HCT116 (cell line): ENCODE measurements at regions not wholly inside any gene's neighbourhood (a gene's known extent, or its start where the extent isn't known, plus 50 kb on each side); places are given as distances from the start of the nearest gene placed in this dataset.

ENCODE experiments used
- ATAC-seq: fragments of 200-7000 bp; cut with Tn5 transposase; 2 replicates; pipeline ENCODE4 v1.9.1; 2020; ENCODE audit warnings: mild to moderate bottlenecking, moderate library complexity
- BruUV-seq: library from RNA; stranded (reverse); fragments of 400-500 nt; replicated peaks from 2 replicates; lab custom pipeline; 2021; lab: Mats Ljungman, UMichigan
- CTCF ChIA-PET: fragments of 300-600 bp; sonication (Branson Sonifier 250); formaldehyde crosslinking; loops from one replicate; lab custom pipeline; 2021; ENCODE audit warnings: antibody characterized with exemption; lab: Charles Lee
- POLR2A ChIA-PET: fragments of 300-600, 350-600 bp; sonication (Branson Sonifier 250); formaldehyde crosslinking; loops from one replicate; lab custom pipeline; 2021; ENCODE audit warnings: antibody characterized with exemption; lab: Charles Lee
- RAD21 ChIA-PET, 2 experiments: fragments of 300-600 bp; sonication (Branson Sonifier 250); formaldehyde crosslinking; loops; one replicate each; lab custom pipeline; 2023; ENCODE audit warnings: low total read pairs in 2 of 2; ENCODE audit not compliant: uncharacterized antibody in 2 of 2, unreplicated experiment in 2 of 2, low non-redundant PET in 1 of 2; lab: Charles Lee
- DNase-seq: peaks from one replicate; pipeline ENCODE4 v3.0.0-alpha.2; 2010; ENCODE audit warnings: low read depth, low spot score
- H2AFZ ChIP-seq: fragments of 200-600 bp; shearing (Covaris generic), sonication (generic); 2 replicates; pipeline ENCODE4 v1.6.1; 2017; ENCODE audit warnings: low read depth, mixed run types, mixed read lengths, antibody characterized with exemption, low read length; ENCODE audit not compliant: poor library complexity, severe bottlenecking
- H3K27ac ChIP-seq: 2 replicates; pipeline ENCODE4 v1.5.1; 2012; ENCODE audit warnings: low read depth, low read length
- H3K27me3 ChIP-seq: fragments of 200-600 bp; sonication (generic); 2 replicates; pipeline ENCODE4 v1.6.1; 2016; ENCODE audit warnings: mixed run types, low read length, mixed read lengths; ENCODE audit not compliant: insufficient read depth
- H3K36me3 ChIP-seq, 2 experiments: fragments of 200-500 bp in 1 of 2; fragments of 200-600 bp in 1 of 2; sonication (Bioruptor generic) in 1 of 2; sonication (generic) in 1 of 2; 2 replicates each; pipeline versions ENCODE4 v1.5.1 to v1.6.1; 2014 to 2016; ENCODE audit warnings: low read length in 2 of 2, inconsistent platforms in 1 of 2, mixed read lengths in 1 of 2, mixed run types in 1 of 2; ENCODE audit not compliant: insufficient read depth in 2 of 2, control insufficient read depth in 1 of 2
- H3K4me1 ChIP-seq, 2 experiments: fragments of 200-600 bp in 1 of 2; sonication (generic) in 1 of 2; 2 replicates each; pipeline versions ENCODE4 v1.5.1 to v1.6.1; 2012 to 2017; ENCODE audit warnings: low read length in 2 of 2, inconsistent platforms in 1 of 2, mild to moderate bottlenecking in 1 of 2, mixed read lengths in 1 of 2, mixed run types in 1 of 2, moderate library complexity in 1 of 2; ENCODE audit not compliant: insufficient read depth in 2 of 2, control insufficient read depth in 1 of 2
- H3K4me2 ChIP-seq: fragments of 200-600 bp; sonication (generic); 2 replicates; pipeline ENCODE4 v1.6.1; 2017; ENCODE audit warnings: mixed run types, low read length, mixed read lengths
- H3K4me3 ChIP-seq, 2 experiments: fragments of 200-600 bp in 1 of 2; sonication (generic) in 1 of 2; replicated peaks in 1 of 2; 2 replicates each; pipeline ENCODE4 v1.5.1; 2011 to 2016; ENCODE audit warnings: low read length in 2 of 2, control low read depth in 1 of 2, low read depth in 1 of 2, mild to moderate bottlenecking in 1 of 2, mixed read lengths in 1 of 2, mixed run types in 1 of 2
- H3K79me2 ChIP-seq: fragments of 200-600 bp; sonication (generic); 2 replicates; pipeline ENCODE4 v1.6.1; 2017; ENCODE audit warnings: mild to moderate bottlenecking, mixed run types, low read length, moderate library complexity, mixed read lengths; ENCODE audit not compliant: insufficient read depth
- H3K9ac ChIP-seq: fragments of 200-600 bp; sonication (generic); 2 replicates; pipeline ENCODE4 v1.6.1; 2016; ENCODE audit warnings: low read length, mixed read lengths
- H3K9me2 ChIP-seq: fragments of 200-600 bp; sonication (generic), shearing (Covaris generic); 2 replicates; pipeline ENCODE4 v1.6.1; 2017; ENCODE audit warnings: mixed run types, mild to moderate bottlenecking, moderate library complexity; ENCODE audit not compliant: insufficient read depth
- H3K9me3 ChIP-seq, 2 experiments: fragments of 200-500 bp in 1 of 2; fragments of 200-600 bp in 1 of 2; sonication (Bioruptor generic) in 1 of 2; sonication (generic) in 1 of 2; 2 replicates each; pipeline ENCODE4 v1.6.1; 2014 to 2017; ENCODE audit warnings: low read length in 2 of 2, mixed read lengths in 2 of 2, inconsistent platforms in 1 of 2, low read depth in 1 of 2, mild to moderate bottlenecking in 1 of 2, mixed run types in 1 of 2, moderate library complexity in 1 of 2; ENCODE audit not compliant: control insufficient read depth in 1 of 2, insufficient read depth in 1 of 2
- H4K20me1 ChIP-seq: fragments of 200-600 bp; sonication (generic), shearing (Covaris generic); 2 replicates; pipeline ENCODE4 v1.6.1; 2017; ENCODE audit warnings: mixed run types, mild to moderate bottlenecking, moderate library complexity; ENCODE audit not compliant: insufficient read depth
- CBX3 ChIP-seq: IDR thresholded peaks from 2 replicates; pipeline ENCODE4 v1.6.1; 2012; ENCODE audit warnings: low read depth
- EZH2 ChIP-seq: fragments of 200-600 bp; sonication (generic); IDR thresholded peaks from 2 replicates; pipeline ENCODE4 v1.6.1; 2017; ENCODE audit warnings: antibody characterized with exemption, mixed run types
- EZH2phosphoT487 ChIP-seq: fragments of 200-600 bp; IDR thresholded peaks from 2 replicates; pipeline ENCODE4 v1.6.1; 2018; ENCODE audit warnings: antibody characterized with exemption, borderline replicate concordance
- POLR2A ChIP-seq: IDR thresholded peaks from 2 replicates; pipeline ENCODE4 v1.7.0; 2011; ENCODE audit warnings: borderline replicate concordance; ENCODE audit not compliant: insufficient read depth, insufficient read length; ENCODE audit errors: extremely low read depth
- POLR2AphosphoS5 ChIP-seq: IDR thresholded peaks from 2 replicates; pipeline ENCODE4 v1.6.1; 2011; ENCODE audit warnings: mild to moderate bottlenecking, low read depth, low read length, moderate library complexity
- RAD21 ChIP-seq: IDR thresholded peaks from 2 replicates; pipeline ENCODE4 v1.6.1; 2012; ENCODE audit warnings: low read depth, mild to moderate bottlenecking
- SRF ChIP-seq: IDR thresholded peaks from 2 replicates; pipeline ENCODE4 v1.6.1; 2012; ENCODE audit warnings: low read depth
- TCF7L2 ChIP-seq: IDR thresholded peaks from 2 replicates; pipeline ENCODE4 v1.7.0; 2011; ENCODE audit warnings: borderline replicate concordance, inconsistent platforms; ENCODE audit not compliant: insufficient read depth, insufficient read length; ENCODE audit errors: extremely low read depth
- YY1 ChIP-seq: IDR thresholded peaks from 2 replicates; pipeline ENCODE4 v1.6.1; 2011; ENCODE audit warnings: low read length, low read depth, moderate library complexity, mild to moderate bottlenecking; ENCODE audit not compliant: insufficient replicate concordance; ENCODE audit errors: extremely low read depth
- ZFX ChIP-seq: fragments of 450-650 bp; IDR thresholded peaks from 2 replicates; pipeline ENCODE4 v1.6.1; 2017
- ZNF274 ChIP-seq: fragments of 200-500 bp; sonication (Bioruptor generic); IDR thresholded peaks from 2 replicates; pipeline ENCODE4 v1.6.1; 2014; ENCODE audit warnings: mild to moderate bottlenecking, low read depth, low read length, inconsistent platforms
- intact Hi-C: fragments of 100-400 bp; cut with micrococcal nuclease; formaldehyde crosslinking; loops from 2 replicates; pipeline ENCODE4 v1.10.0; 2022
- TF ChIP-seq, protein P1 (sequence below): IDR thresholded peaks from 2 replicates; pipeline ENCODE4 v1.6.1; 2012; ENCODE audit warnings: low read depth
- TF ChIP-seq, protein P2 (sequence below), 3 experiments: fragments of 200-600 bp in 1 of 3; sonication (generic) in 1 of 3; IDR thresholded peaks in 2 of 3; conservative IDR thresholded peaks in 1 of 3; 2 replicates each; pipeline ENCODE4 v1.5.1; 2012 to 2017; ENCODE audit warnings: low read depth in 2 of 3, low read length in 2 of 3, antibody characterized with exemption in 1 of 3, borderline replicate concordance in 1 of 3, control low read depth in 1 of 3, mild to moderate bottlenecking in 1 of 3, mixed read lengths in 1 of 3, mixed run types in 1 of 3, moderate library complexity in 1 of 3; ENCODE audit not compliant: insufficient read depth in 1 of 3
- TF ChIP-seq, protein P3 (sequence below): IDR thresholded peaks from 2 replicates; pipeline ENCODE4 v1.6.1; 2011; ENCODE audit warnings: mild to moderate bottlenecking, low read length, moderate library complexity; ENCODE audit not compliant: insufficient replicate concordance; ENCODE audit errors: extremely low read depth
- TF ChIP-seq, protein P4 (sequence below): IDR thresholded peaks from 2 replicates; pipeline ENCODE4 v1.6.1; 2012

DNA sequence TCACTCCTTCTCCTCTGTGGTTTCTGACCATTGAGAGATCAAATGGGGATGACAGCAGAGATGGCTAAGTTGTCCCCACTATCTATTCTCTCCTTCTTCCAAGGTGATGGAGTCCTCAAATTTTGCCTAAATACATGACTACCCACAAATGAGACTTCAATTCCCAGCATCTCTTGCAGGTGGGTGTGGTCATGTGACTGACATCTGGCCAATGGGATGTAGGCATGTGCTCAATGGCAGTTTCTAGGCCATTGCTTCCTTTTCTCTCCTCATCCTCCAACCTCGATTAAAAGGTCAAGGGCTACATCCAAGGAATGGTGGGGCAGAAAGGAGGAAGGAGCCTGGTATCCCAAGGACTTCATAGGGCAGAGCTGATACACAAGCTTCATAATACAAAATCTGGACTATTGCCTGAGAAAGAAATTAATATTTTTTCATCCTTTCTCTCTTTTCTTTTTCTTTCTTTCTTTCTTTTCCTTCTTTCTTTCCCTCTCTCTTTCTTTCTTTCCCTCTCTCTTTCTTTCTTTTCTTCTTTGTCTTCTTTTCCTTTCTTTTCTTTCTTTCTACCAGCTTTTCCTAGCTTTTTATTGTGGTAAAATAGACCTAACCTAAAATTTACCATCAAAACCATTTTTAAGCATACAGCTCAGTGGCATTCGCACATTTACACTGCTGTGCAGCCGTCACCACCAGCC is 100.9 kb upstream of the PRB2 start:
- ChIA-PET CTCF (interaction anchor here (0.7 to 1.9 kb wide), 4 partner anchors 10 to 746 kb away, joined by 3 to 6 read pairs (median 4); no protein-coding TSS in a partner anchor), RAD21 (interaction anchor here in 1 of 2 experiments (0.7 kb wide), 1 partner anchor 48 kb away, joined by 4 read pairs; no protein-coding TSS in a partner anchor), POLR2A (no interaction called here)
- H3K27me3 ChIP-seq: peaks cover 17% of the 10 kb centered on the region; the same call in 1 of the 2 replicates
- ATAC-seq: no peak
- H3K79me2 ChIP-seq: no peaks in the 10 kb centered on the region
- no peaks in the 10 kb centered on the region for H3K4me1 ChIP-seq
- no peak for DNase-seq
- no peaks in the 10 kb centered on the region for H4K20me1 ChIP-seq
- intact Hi-C loops: loop anchor here (5.0 kb wide), 1 partner anchor 536 kb away; no protein-coding TSS in a partner anchor
- H3K36me3 ChIP-seq: no peaks in the 10 kb centered on the region
- TF ChIP-seq POLR2A (no peak), RAD21 (no peak), ZNF274 (no peak), CBX3 (no peak), TCF7L2 (no peak), POLR2AphosphoS5 (no peak), ZFX (no peak), YY1 (no peak), EZH2phosphoT487 (no peak), SRF (no peak), EZH2 (no peak)
- TF ChIP-seq, protein P1, sequence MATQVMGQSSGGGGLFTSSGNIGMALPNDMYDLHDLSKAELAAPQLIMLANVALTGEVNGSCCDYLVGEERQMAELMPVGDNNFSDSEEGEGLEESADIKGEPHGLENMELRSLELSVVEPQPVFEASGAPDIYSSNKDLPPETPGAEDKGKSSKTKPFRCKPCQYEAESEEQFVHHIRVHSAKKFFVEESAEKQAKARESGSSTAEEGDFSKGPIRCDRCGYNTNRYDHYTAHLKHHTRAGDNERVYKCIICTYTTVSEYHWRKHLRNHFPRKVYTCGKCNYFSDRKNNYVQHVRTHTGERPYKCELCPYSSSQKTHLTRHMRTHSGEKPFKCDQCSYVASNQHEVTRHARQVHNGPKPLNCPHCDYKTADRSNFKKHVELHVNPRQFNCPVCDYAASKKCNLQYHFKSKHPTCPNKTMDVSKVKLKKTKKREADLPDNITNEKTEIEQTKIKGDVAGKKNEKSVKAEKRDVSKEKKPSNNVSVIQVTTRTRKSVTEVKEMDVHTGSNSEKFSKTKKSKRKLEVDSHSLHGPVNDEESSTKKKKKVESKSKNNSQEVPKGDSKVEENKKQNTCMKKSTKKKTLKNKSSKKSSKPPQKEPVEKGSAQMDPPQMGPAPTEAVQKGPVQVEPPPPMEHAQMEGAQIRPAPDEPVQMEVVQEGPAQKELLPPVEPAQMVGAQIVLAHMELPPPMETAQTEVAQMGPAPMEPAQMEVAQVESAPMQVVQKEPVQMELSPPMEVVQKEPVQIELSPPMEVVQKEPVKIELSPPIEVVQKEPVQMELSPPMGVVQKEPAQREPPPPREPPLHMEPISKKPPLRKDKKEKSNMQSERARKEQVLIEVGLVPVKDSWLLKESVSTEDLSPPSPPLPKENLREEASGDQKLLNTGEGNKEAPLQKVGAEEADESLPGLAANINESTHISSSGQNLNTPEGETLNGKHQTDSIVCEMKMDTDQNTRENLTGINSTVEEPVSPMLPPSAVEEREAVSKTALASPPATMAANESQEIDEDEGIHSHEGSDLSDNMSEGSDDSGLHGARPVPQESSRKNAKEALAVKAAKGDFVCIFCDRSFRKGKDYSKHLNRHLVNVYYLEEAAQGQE: no peak
- TF ChIP-seq, protein P2, sequence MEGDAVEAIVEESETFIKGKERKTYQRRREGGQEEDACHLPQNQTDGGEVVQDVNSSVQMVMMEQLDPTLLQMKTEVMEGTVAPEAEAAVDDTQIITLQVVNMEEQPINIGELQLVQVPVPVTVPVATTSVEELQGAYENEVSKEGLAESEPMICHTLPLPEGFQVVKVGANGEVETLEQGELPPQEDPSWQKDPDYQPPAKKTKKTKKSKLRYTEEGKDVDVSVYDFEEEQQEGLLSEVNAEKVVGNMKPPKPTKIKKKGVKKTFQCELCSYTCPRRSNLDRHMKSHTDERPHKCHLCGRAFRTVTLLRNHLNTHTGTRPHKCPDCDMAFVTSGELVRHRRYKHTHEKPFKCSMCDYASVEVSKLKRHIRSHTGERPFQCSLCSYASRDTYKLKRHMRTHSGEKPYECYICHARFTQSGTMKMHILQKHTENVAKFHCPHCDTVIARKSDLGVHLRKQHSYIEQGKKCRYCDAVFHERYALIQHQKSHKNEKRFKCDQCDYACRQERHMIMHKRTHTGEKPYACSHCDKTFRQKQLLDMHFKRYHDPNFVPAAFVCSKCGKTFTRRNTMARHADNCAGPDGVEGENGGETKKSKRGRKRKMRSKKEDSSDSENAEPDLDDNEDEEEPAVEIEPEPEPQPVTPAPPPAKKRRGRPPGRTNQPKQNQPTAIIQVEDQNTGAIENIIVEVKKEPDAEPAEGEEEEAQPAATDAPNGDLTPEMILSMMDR (IDR thresholded peaks at IDR 0.05 in 2 of 3, conservative IDR thresholded peaks at IDR 0.05 in 1 of 3; ENCODE audit: borderline replicate concordance in 1 of 3, insufficient read depth in 1 of 3, low read depth in 2 of 3, low read length in 2 of 3): no peak
- TF ChIP-seq, protein P3, sequence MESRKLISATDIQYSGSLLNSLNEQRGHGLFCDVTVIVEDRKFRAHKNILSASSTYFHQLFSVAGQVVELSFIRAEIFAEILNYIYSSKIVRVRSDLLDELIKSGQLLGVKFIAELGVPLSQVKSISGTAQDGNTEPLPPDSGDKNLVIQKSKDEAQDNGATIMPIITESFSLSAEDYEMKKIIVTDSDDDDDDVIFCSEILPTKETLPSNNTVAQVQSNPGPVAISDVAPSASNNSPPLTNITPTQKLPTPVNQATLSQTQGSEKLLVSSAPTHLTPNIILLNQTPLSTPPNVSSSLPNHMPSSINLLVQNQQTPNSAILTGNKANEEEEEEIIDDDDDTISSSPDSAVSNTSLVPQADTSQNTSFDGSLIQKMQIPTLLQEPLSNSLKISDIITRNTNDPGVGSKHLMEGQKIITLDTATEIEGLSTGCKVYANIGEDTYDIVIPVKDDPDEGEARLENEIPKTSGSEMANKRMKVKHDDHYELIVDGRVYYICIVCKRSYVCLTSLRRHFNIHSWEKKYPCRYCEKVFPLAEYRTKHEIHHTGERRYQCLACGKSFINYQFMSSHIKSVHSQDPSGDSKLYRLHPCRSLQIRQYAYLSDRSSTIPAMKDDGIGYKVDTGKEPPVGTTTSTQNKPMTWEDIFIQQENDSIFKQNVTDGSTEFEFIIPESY: no peak
- TF ChIP-seq, protein P4, sequence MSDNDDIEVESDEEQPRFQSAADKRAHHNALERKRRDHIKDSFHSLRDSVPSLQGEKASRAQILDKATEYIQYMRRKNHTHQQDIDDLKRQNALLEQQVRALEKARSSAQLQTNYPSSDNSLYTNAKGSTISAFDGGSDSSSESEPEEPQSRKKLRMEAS: no peak
- TF ChIP-seq, all 23 proteins: peak for 0
- no peaks in the 10 kb centered on the region for H3K9me2 ChIP-seq
- H3K4me3 ChIP-seq: no peak overlapping the region
- no peaks in the 10 kb centered on the region for H3K9me3 ChIP-seq
- no peak overlapping the region for H3K9ac ChIP-seq
- no peak overlapping the region for H2AFZ ChIP-seq
- no TSS peak for BruUV-seq
- no peak overlapping the region for H3K27ac ChIP-seq
- no peak overlapping the region for H3K4me2 ChIP-seq
